ENCODE measurements at regions not wholly inside any gene's neighbourhood (a gene's known extent, or its start where the extent isn't known, plus 50 kb on each side); places are given as distances from the start of the nearest gene placed in this dataset.

DNA sequence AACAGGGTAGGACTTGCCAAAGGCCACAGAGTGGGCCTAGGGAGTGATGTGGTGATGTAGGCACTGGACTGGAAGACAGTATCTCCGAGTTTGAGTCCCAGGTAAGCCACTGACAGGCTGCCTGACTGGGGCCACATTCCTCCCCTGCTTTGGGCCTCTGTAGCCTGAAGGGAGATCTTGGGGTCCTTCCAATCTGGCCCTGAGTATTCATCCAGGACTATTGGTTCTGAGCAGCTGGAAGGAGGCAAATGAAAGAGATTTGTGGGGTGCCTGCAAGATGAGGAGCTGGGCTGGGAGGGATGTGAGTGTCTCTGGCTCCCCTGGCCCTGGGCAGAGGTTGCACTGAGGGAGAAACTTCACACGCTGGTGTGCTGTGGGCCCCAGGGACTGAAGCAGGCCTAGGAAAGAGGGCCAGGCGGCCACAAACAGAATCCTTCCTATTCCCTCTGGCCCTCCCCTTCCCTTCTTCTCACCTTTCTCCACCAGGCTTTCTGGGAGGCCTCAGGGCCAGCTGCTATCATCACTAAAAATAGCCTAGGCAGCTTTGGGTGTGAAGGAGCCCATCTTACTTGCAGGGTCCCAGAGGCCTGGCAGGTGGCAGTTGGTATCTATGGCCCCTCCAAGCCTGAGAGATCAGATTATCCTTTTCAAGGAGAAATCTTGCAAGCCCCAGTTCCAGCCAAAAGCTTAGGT, 70.1 kb downstream of the PJA1 start:
- no peak for DNase-seq
- H3K4me1 Mint-ChIP-seq: no peaks in the 10 kb centered on the region
- H3K9me3 Mint-ChIP-seq: no peaks in the 10 kb centered on the region
- no peak overlapping the region for H3K27ac Mint-ChIP-seq
- CTCF ChIA-PET: interaction anchor here (1.2 kb wide), 1 partner anchor 118 kb away, joined by 3 read pairs; no protein-coding TSS in a partner anchor
- H3K4me3 Mint-ChIP-seq: no peak overlapping the region
- H3K27me3 Mint-ChIP-seq: no peaks in the 10 kb centered on the region
- POLR2A ChIA-PET: no interaction called here
- H3K36me3 Mint-ChIP-seq (ENCODE audit: low read depth): no peaks in the 10 kb centered on the region

- DNase-seq: peak; percentile 36
- no peaks in the 10 kb centered on the region for H3K27me3 Mint-ChIP-seq
- no peak overlapping the region for H3K4me3 Mint-ChIP-seq
- no peaks in the 10 kb centered on the region for H3K4me1 Mint-ChIP-seq
- H3K9me3 Mint-ChIP-seq: no peaks in the 10 kb centered on the region
- ChIA-PET POLR2A (no interaction called here), CTCF (interaction anchor here (1.1 to 1.2 kb wide), 2 partner anchors 118 to 128 kb away, joined by 3 read pairs; no protein-coding TSS in a partner anchor)
- no peak overlapping the region for H3K27ac Mint-ChIP-seq
- no peaks in the 10 kb centered on the region for H3K36me3 Mint-ChIP-seq (ENCODE audit: low read depth)
Measured at GRCh38 chrX:69093960-69094871, 71.0 kb downstream of the PJA1 start.

DNA sequence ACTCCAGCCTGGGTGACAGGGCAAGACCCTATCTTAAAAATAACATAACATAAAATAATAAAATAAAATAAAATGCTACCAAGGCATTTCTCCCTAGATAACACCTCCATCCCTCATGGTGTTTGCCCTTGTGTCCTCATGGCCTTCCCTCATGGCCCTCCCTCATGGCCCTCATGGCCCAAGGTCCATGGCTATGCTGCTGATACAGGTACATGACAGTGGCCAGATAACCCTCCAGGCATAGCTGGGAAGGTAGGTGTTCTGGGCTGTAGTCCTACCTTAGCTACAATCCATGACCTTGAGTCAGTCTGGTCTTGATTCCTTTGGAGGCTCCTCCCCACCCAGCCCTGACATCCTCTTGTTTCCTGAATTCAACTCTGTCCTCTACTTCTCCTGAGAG, 75.2 kb downstream of the PJA1 start:
- ChIA-PET POLR2A (no interaction called here), CTCF (interaction anchor here (0.6 kb wide), 1 partner anchor 302 kb away, joined by 3 read pairs; no protein-coding TSS in a partner anchor)
- Mint-ChIP-seq H3K27me3 (no peaks in the 10 kb centered on the region), H3K4me3 (no peak overlapping the region), H3K27ac (no peak overlapping the region), H3K36me3 (ENCODE audit: low read depth) (no peaks in the 10 kb centered on the region), H3K9me3 (no peaks in the 10 kb centered on the region), H3K4me1 (no peaks in the 10 kb centered on the region)
- no peak for DNase-seq

- Mint-ChIP-seq H3K36me3 (ENCODE audit: low read depth) (no peaks in the 10 kb centered on the region), H3K27ac (no peak overlapping the region), H3K27me3 (no peaks in the 10 kb centered on the region), H3K4me1 (no peaks in the 10 kb centered on the region), H3K9me3 (no peaks in the 10 kb centered on the region), H3K4me3 (no peak overlapping the region)
- ChIA-PET CTCF (no interaction called here), POLR2A (no interaction called here)
- no peak for DNase-seq
Measured at GRCh38 chrX:69089203-69089602, 76.0 kb downstream of the PJA1 start.

GRCh38 chrX:69088171-69088938, 76.9 kb downstream of the PJA1 start:
- ChIA-PET POLR2A (no interaction called here), CTCF (interaction anchor here (0.5 kb wide), 1 partner anchor 255 kb away, joined by 3 read pairs; no protein-coding TSS in a partner anchor)
- DNase-seq: no peak
- Mint-ChIP-seq H3K9me3 (no peaks in the 10 kb centered on the region), H3K4me1 (no peaks in the 10 kb centered on the region), H3K4me3 (no peak overlapping the region), H3K27ac (no peak overlapping the region), H3K27me3 (no peaks in the 10 kb centered on the region), H3K36me3 (ENCODE audit: low read depth) (no peaks in the 10 kb centered on the region)

DNA sequence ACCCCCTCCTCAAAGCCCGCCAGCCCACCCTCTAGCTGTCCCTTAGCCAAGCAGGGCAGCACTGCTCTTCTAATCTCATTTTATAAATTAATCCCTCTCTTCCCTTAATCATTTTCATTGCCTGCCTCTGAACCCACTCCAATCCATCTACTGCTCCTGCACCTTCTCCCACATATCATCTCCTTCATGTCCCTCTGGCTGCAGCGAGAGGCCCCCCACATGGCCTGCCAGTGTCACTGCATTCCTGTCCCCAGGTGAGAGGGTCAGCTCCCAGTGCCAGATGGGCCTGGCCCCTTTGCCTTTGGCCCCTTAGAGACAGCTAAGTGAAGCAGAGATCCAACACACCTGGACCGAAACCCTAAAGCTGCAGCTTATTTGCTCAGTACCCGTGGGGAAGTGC, 79.4 kb downstream of the PJA1 start:
- no peak overlapping the region for H3K4me3 Mint-ChIP-seq
- CTCF ChIA-PET: no interaction called here
- H3K4me1 Mint-ChIP-seq: no peaks in the 10 kb centered on the region
- H3K27ac Mint-ChIP-seq: no peak overlapping the region
- H3K36me3 Mint-ChIP-seq (ENCODE audit: low read depth): no peaks in the 10 kb centered on the region
- POLR2A ChIA-PET: no interaction called here
- no peaks in the 10 kb centered on the region for H3K9me3 Mint-ChIP-seq
- no peak for DNase-seq
- no peaks in the 10 kb centered on the region for H3K27me3 Mint-ChIP-seq

DNA sequence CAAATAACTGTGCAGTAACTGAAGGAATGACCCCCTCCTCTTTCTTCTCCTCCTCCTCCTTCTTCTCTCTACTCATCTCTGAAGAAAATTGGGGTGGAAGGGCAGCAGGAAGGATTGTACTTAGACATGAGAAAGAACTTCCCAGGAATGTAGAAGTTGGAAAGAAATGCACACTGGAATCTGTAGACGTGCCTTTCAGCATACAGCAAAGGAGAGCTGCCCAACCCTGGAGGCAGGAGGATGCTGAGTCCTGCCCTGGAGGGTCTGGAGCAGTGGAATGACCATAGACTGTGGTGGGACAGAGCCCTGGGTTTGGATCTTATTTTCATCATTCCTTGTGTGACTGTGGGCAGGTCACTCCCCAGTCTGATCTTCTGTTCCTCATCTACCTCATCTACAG, 80.1 kb downstream of the PJA1 start:
- ChIA-PET POLR2A (no interaction called here), CTCF (no interaction called here)
- no peaks in the 10 kb centered on the region for H3K4me1 Mint-ChIP-seq

DNA sequence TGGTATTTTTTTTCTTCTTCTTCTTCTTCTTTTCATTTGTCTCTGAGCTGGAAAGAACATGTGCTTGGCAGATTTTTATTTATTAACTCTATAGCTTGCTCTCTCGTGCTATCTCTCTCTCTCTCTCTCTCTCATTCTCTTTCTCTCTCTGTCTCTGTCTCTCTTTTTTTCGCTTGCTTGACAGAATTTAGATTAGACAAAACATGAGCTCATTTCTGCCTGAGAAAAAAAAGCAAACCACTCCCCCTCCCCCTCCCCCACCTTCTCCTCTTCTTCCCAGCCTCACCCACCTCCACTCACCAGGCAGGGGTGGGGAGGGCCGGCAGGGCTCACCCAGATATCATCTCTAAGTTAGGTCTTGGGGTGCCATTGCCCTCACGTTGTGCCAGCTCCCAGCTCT, 81.5 kb downstream of the PJA1 start:
- POLR2A ChIA-PET: no interaction called here

More for the DNA sequence above, 80.1 kb downstream of the PJA1 start:
- Mint-ChIP-seq H3K27me3 (no peaks in the 10 kb centered on the region), H3K27ac (no peak overlapping the region), H3K9me3 (no peaks in the 10 kb centered on the region), H3K36me3 (ENCODE audit: low read depth) (no peaks in the 10 kb centered on the region), H3K4me3 (no peak overlapping the region)
- DNase-seq: no peak

DNA sequence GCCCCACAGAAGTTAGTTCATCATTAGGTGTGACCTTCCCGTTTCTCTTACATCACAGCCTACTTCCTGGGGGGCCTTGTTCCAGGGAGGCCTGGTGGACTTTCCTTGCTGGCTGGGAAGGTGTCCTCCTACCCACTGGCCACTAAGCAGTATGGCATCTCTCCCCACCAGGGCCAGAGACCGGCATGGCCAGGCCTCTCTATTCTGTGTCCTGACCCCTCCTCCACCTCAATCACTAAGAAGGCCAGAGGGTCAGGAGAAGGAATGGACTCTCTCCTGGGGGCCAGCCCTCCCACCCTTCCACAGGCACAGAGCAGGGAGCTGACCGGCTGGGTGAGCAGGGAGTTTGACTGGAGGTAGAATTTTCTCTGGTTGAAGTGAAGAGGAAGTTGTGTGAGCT, 81.9 kb downstream of the PJA1 start:
- CTCF ChIA-PET: no interaction called here
- Mint-ChIP-seq H3K36me3 (ENCODE audit: low read depth) (no peaks in the 10 kb centered on the region), H3K9me3 (no peaks in the 10 kb centered on the region), H3K27me3 (no peaks in the 10 kb centered on the region), H3K4me3 (no peak overlapping the region), H3K4me1 (no peaks in the 10 kb centered on the region), H3K27ac (no peak overlapping the region)
- POLR2A ChIA-PET: no interaction called here
- DNase-seq: no peak

More for the DNA sequence above, 81.5 kb downstream of the PJA1 start:
- CTCF ChIA-PET: no interaction called here
- Mint-ChIP-seq H3K4me3 (no peak overlapping the region), H3K4me1 (no peaks in the 10 kb centered on the region), H3K27ac (no peak overlapping the region), H3K36me3 (ENCODE audit: low read depth) (no peaks in the 10 kb centered on the region), H3K27me3 (no peaks in the 10 kb centered on the region), H3K9me3 (no peaks in the 10 kb centered on the region)
- DNase-seq: no peak

DNA sequence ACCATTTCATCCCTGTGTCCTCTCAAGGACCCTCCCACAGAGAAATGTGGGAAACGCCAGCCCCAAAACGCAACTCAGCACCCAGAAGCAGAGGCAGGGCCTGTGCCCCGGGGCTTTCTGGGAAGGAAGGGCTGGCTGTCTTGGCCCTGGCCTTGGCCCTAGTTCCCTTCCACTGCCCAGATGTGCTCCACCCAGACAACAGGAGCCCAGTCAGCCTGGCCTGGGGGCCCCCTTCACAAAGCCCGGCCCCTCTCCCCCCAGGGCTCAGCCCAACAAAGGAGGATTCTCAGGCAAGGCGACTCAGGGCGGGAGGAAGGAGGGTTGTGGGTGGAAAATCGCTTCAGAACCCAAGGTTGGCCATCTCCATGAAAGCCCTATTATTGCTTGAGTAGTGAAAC, 82.5 kb downstream of the PJA1 start:
- H3K27me3 Mint-ChIP-seq: no peaks in the 10 kb centered on the region
- CTCF ChIA-PET: no interaction called here
- H3K27ac Mint-ChIP-seq: no peak overlapping the region
- H3K9me3 Mint-ChIP-seq: no peaks in the 10 kb centered on the region
- DNase-seq: no peak
- no peaks in the 10 kb centered on the region for H3K36me3 Mint-ChIP-seq (ENCODE audit: low read depth)
- H3K4me3 Mint-ChIP-seq: no peak overlapping the region
- POLR2A ChIA-PET: no interaction called here
- no peaks in the 10 kb centered on the region for H3K4me1 Mint-ChIP-seq

- no peak overlapping the region for H3K4me3 Mint-ChIP-seq
- H3K9me3 Mint-ChIP-seq: no peaks in the 10 kb centered on the region
- H3K4me1 Mint-ChIP-seq: no peaks in the 10 kb centered on the region
- no peaks in the 10 kb centered on the region for H3K36me3 Mint-ChIP-seq (ENCODE audit: low read depth)
- CTCF ChIA-PET: no interaction called here
- H3K27me3 Mint-ChIP-seq: no peaks in the 10 kb centered on the region
- POLR2A ChIA-PET: no interaction called here
- H3K27ac Mint-ChIP-seq: no peak overlapping the region
- DNase-seq: no peak
Measured at GRCh38 chrX:69082055-69082752, 83.0 kb downstream of the PJA1 start.

DNA sequence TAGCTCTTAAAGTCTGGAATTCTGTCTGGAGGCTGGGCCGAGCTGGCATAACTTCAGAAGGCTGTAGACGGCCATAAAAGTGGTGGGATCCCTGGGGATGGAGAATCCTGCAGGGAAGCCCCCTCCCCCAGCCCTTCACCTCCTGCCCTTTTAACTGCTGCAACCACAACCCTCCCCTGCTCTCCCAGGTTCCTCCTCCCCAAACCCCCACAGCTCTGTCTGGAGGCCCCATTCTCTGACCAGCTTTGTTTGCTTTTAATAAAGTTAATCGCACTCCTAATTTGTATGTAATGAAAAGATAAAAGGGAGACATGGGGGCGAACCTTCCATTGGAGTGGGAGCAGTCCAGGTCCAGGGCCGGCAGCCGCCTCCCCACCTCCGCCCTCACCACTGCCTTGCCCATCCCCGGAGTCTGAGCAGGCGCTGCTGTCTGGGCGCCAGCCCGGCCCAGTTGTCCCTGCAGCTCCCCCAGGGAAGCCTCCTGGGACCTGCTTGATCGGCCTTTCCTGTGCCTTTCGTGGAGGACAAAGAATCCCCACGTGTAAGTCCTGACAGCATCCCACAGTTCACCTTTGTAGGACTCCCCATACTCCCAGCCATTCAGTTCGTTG, 84.3 kb downstream of the PJA1 start:
- Mint-ChIP-seq H3K9me3 (no peaks in the 10 kb centered on the region), H3K4me3 (no peak overlapping the region), H3K4me1 (no peaks in the 10 kb centered on the region), H3K27me3 (no peaks in the 10 kb centered on the region), H3K27ac (no peak overlapping the region), H3K36me3 (ENCODE audit: low read depth) (no peaks in the 10 kb centered on the region)
- POLR2A ChIA-PET: no interaction called here
- no peak for DNase-seq
- CTCF ChIA-PET: no interaction called here
